OCI-LY1 (cell line): ENCODE measurements at regions not wholly inside any gene's neighbourhood (a gene's known extent, or its start where the extent isn't known, plus 50 kb on each side); places are given as distances from the start of the nearest gene placed in this dataset.

Experiments
- H2AFZ ChIP-seq: fragments of 200-600 bp; sonication (generic), shearing (Covaris generic); 2 replicates; pipeline ENCODE4 v1.6.0; 2014; ENCODE audit warnings: antibody characterized with exemption, mild to moderate bottlenecking, low read length
- H3F3A ChIP-seq: fragments of 200-600 bp; sonication (generic), shearing (Covaris generic); 2 replicates; pipeline ENCODE4 v1.6.0; 2014; ENCODE audit warnings: mild to moderate bottlenecking, antibody characterized with exemption, low read length, moderate library complexity; ENCODE audit not compliant: insufficient read depth
- H3K27ac ChIP-seq: fragments of 200-600 bp; sonication (generic); 2 replicates; pipeline ENCODE4 v1.5.1; 2014; ENCODE audit warnings: low read length, mixed run types, mild to moderate bottlenecking, low read depth; ENCODE audit not compliant: poor library complexity, severe bottlenecking
- H3K27me3 ChIP-seq: fragments of 200-600 bp; sonication (generic); 2 replicates; pipeline ENCODE4 v1.6.0; 2014; ENCODE audit warnings: antibody characterized with exemption, mild to moderate bottlenecking, low read length, moderate library complexity; ENCODE audit not compliant: insufficient read depth
- H3K36me3 ChIP-seq: fragments of 200-600 bp; sonication (generic); 2 replicates; pipeline ENCODE4 v1.6.1; 2014; ENCODE audit warnings: mild to moderate bottlenecking, antibody characterized with exemption, low read length, moderate library complexity, mixed read lengths; ENCODE audit not compliant: insufficient read depth
- H3K4me1 ChIP-seq: fragments of 200-600 bp; sonication (generic); 2 replicates; pipeline ENCODE4 v1.5.1; 2014; ENCODE audit warnings: mild to moderate bottlenecking, low read length, moderate library complexity; ENCODE audit not compliant: insufficient read depth, severe bottlenecking
- H3K4me2 ChIP-seq: fragments of 200-600 bp; sonication (generic), shearing (Covaris generic); 2 replicates; pipeline ENCODE4 v1.6.1; 2014; ENCODE audit warnings: low read length
- H3K4me3 ChIP-seq: fragments of 200-600 bp; sonication (generic); 2 replicates; pipeline ENCODE4 v1.5.1; 2014; ENCODE audit warnings: low read length, low read depth, mild to moderate bottlenecking, mixed read lengths; ENCODE audit not compliant: poor library complexity, severe bottlenecking
- H3K79me2 ChIP-seq: fragments of 200-600 bp; shearing (Covaris generic); 2 replicates; pipeline ENCODE4 v1.6.1; 2016; ENCODE audit warnings: mixed run types, low read length, mixed read lengths; ENCODE audit not compliant: insufficient read depth
- H3K9ac ChIP-seq: fragments of 200-600 bp; sonication (generic), shearing (Covaris generic); 2 replicates; pipeline ENCODE4 v1.6.1; 2014; ENCODE audit warnings: mild to moderate bottlenecking, low read length, mixed read lengths
- H3K9me2 ChIP-seq: fragments of 200-600 bp; sonication (generic), shearing (Covaris generic); 2 replicates; pipeline ENCODE4 v1.6.1; 2014; ENCODE audit warnings: low read depth, mild to moderate bottlenecking, low read length, mixed read lengths
- H3K9me3 ChIP-seq: fragments of 200-600 bp; shearing (Covaris generic); 2 replicates; pipeline ENCODE4 v1.6.1; 2014; ENCODE audit warnings: low read length, mixed read lengths
- H4K20me1 ChIP-seq: fragments of 200-600 bp; sonication (generic), shearing (Covaris generic); 2 replicates; pipeline ENCODE4 v1.6.0; 2016; ENCODE audit warnings: mild to moderate bottlenecking, low read length; ENCODE audit not compliant: insufficient read depth
- CTCF ChIP-seq: fragments of 200-600 bp; sonication (generic), shearing (Covaris generic); IDR thresholded peaks from 2 replicates; pipeline ENCODE4 v1.5.1; 2017; ENCODE audit warnings: mild to moderate bottlenecking, antibody characterized with exemption, low read length, moderate library complexity, mixed read lengths
- EZH2 ChIP-seq: fragments of 200-600 bp; sonication (generic), shearing (Covaris generic); IDR thresholded peaks from 2 replicates; pipeline ENCODE4 v1.8.0; 2017; ENCODE audit warnings: borderline replicate concordance, mixed run types, mild to moderate bottlenecking, antibody characterized with exemption, low read length, moderate library complexity, mixed read lengths

DNA sequence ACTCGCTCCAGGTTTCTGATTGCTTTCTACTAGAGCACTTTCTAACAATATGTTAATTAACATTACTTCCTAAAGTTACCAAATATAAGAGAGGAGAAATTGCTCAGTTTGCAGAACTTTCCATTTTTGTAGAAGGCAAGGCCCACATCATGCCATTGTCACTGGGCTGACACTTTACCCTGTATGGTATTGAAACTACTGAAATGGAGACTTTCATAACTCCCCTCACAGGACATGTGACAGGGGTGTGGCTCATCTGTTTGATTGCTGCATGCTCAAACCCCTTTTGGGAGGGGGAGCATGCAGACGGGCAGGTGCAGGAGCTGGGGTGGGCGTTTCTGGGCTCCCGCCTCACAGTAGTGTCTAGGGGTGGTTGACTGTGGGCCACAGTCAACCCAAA, 206.3 kb upstream of the GHR start:
- no peaks in the 10 kb centered on the region for H3F3A ChIP-seq
- H3K4me1 ChIP-seq, result no peaks in the 10 kb centered on the region
- no peaks in the 10 kb centered on the region for H3K36me3 ChIP-seq
- no peaks in the 10 kb centered on the region for H4K20me1 ChIP-seq
- TF ChIP-seq CTCF, result no peak
- no peak for TF ChIP-seq EZH2
- no peak overlapping the region for H3K4me2 ChIP-seq
- H3K9me2 ChIP-seq, result no peaks in the 10 kb centered on the region
- H2AFZ ChIP-seq, result no peak overlapping the region
- no peak overlapping the region for H3K4me3 ChIP-seq
- H3K9ac ChIP-seq, result no peak overlapping the region
- no peaks in the 10 kb centered on the region for H3K79me2 ChIP-seq
- H3K9me3 ChIP-seq, result no peaks in the 10 kb centered on the region
- H3K27me3 ChIP-seq, result no peaks in the 10 kb centered on the region
- no peak overlapping the region for H3K27ac ChIP-seq

DNA sequence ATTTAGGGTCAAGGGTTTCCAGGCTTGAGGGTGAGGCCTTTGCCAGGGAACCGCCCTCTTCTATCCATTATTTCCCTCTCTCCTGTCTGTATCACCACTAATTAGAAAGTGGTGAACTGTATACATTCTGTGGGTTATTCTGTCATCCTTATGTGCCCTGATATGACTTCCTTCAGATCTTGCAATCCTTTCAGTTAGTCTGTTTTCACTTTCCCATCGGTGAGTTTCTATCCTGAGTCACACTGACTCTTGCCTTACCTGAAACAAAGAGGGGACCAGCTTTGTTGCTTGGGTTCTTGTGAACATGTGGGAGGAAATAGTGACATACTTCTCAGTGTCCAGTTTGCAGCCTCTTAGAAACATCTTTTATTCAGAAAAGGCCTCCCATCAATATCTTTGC, 205.4 kb upstream of the GHR start:
- Histone ChIP-seq H3K79me2 (no peaks in the 10 kb centered on the region), H2AFZ (no peak overlapping the region), H3K9ac (no peak overlapping the region), H3K4me2 (no peak overlapping the region), H3K27ac (no peak overlapping the region), H3K27me3 (no peaks in the 10 kb centered on the region), H4K20me1 (no peaks in the 10 kb centered on the region), H3K36me3 (no peaks in the 10 kb centered on the region), H3K4me1 (no peaks in the 10 kb centered on the region), H3K4me3 (no peak overlapping the region), H3K9me2 (no peaks in the 10 kb centered on the region), H3F3A (no peaks in the 10 kb centered on the region), H3K9me3 (no peaks in the 10 kb centered on the region)
- no peak for TF ChIP-seq CTCF
- no peak for TF ChIP-seq EZH2

GRCh38 chr5:42225009-42225408, 198.2 kb upstream of the GHR start:
- H3K79me2 ChIP-seq, result no peaks in the 10 kb centered on the region
- H3K4me1 ChIP-seq, result no peaks in the 10 kb centered on the region
- no peaks in the 10 kb centered on the region for H3F3A ChIP-seq
- H3K9ac ChIP-seq, result no peak overlapping the region
- H3K4me3 ChIP-seq, result no peak overlapping the region
- no peaks in the 10 kb centered on the region for H3K36me3 ChIP-seq
- H2AFZ ChIP-seq, result no peak overlapping the region
- H3K27me3 ChIP-seq, result no peaks in the 10 kb centered on the region
- no peaks in the 10 kb centered on the region for H3K9me3 ChIP-seq
- H4K20me1 ChIP-seq, result no peaks in the 10 kb centered on the region
- H3K9me2 ChIP-seq, result no peaks in the 10 kb centered on the region
- H3K27ac ChIP-seq, result no peak overlapping the region
- TF ChIP-seq CTCF, result no peak
- H3K4me2 ChIP-seq, result no peak overlapping the region
